WTC11 (cell line): ENCODE measurements at regions not wholly inside any gene's neighbourhood (a gene's known extent, or its start where the extent isn't known, plus 50 kb on each side); places are given as distances from the start of the nearest gene placed in this dataset.
"Not testable (repeated sequence)": the region's sequence is repeated elsewhere in the genome, so short reads cannot be mapped to it uniquely, and the experiment has no call there.

Experiments used
- ATAC-seq: fragments of 200-7000 bp; cut with Tn5 transposase; 2 replicates; pipeline ENCODE4 v1.10.0; 2021; ENCODE audit warnings: mild to moderate bottlenecking, moderate library complexity
- CTCF ChIA-PET: fragments of 300-600 bp; sonication (Branson Sonifier 250); formaldehyde crosslinking; loops from one replicate; lab custom pipeline; 2021; ENCODE audit warnings: antibody characterized with exemption; lab: Charles Lee
- POLR2A ChIA-PET: fragments of 350-600 bp; sonication (Branson Sonifier 250); formaldehyde crosslinking; loops from one replicate; lab custom pipeline; 2021; ENCODE audit warnings: antibody characterized with exemption; lab: Charles Lee
- DNase-seq: peaks from one replicate; pipeline ENCODE4 v3.0.0; 2021; ENCODE audit warnings: low spot score
- H3K27ac Mint-ChIP-seq: 2 replicates; pipeline ENCODE4 v1.8.0; 2021; ENCODE audit warnings: mixed read lengths
- H3K27me3 Mint-ChIP-seq: 2 replicates; pipeline ENCODE4 v1.8.0; 2021; ENCODE audit warnings: low read depth, mild to moderate bottlenecking, moderate library complexity, mixed read lengths
- H3K36me3 Mint-ChIP-seq: 2 replicates; pipeline ENCODE4 v1.8.0; 2021; ENCODE audit warnings: mixed read lengths
- H3K4me1 Mint-ChIP-seq: 2 replicates; pipeline ENCODE4 v1.8.0; 2022; ENCODE audit warnings: mixed read lengths
- H3K4me3 Mint-ChIP-seq: 2 replicates; pipeline ENCODE4 v1.8.0; 2021; ENCODE audit warnings: mild to moderate bottlenecking, moderate library complexity, mixed read lengths
- H3K9me3 Mint-ChIP-seq: 2 replicates; pipeline ENCODE4 v1.8.0; 2021; ENCODE audit warnings: mixed read lengths
- CREM ChIP-seq: sonication (generic); formaldehyde crosslinking; IDR thresholded peaks from 2 replicates; pipeline ENCODE4 v1.8.1; 2022; ENCODE audit warnings: mild to moderate bottlenecking, missing genetic modification reagents, moderate library complexity
- ETV6 ChIP-seq: sonication (generic); formaldehyde crosslinking; IDR thresholded peaks from 2 replicates; pipeline ENCODE4 v1.8.1; 2022; ENCODE audit warnings: mild to moderate bottlenecking, missing genetic modification reagents
- FOXP1 ChIP-seq: sonication (generic); formaldehyde crosslinking; IDR thresholded peaks from 2 replicates; pipeline ENCODE4 v1.8.0; 2022; ENCODE audit warnings: missing genetic modification reagents, mild to moderate bottlenecking, moderate library complexity, borderline replicate concordance
- GRHL2 ChIP-seq: fragments of 250-450 bp; sonication (Bioruptor Pico); IDR thresholded peaks from 2 replicates; pipeline ENCODE4 v1.8.0; 2022; ENCODE audit warnings: mild to moderate bottlenecking, moderate library complexity; ENCODE audit not compliant: insufficient replicate concordance, severe bottlenecking
- JUN ChIP-seq: sonication (generic); formaldehyde crosslinking; IDR thresholded peaks from 2 replicates; pipeline ENCODE4 v1.8.0; 2023; ENCODE audit warnings: mild to moderate bottlenecking, missing genetic modification reagents
- OVOL2 ChIP-seq: fragments of 250-450 bp; sonication (Bioruptor Pico); IDR thresholded peaks from 2 replicates; pipeline ENCODE4 v1.9.0; 2021; ENCODE audit warnings: mild to moderate bottlenecking, borderline replicate concordance
- RELA ChIP-seq: sonication (generic); formaldehyde crosslinking; IDR thresholded peaks from 2 replicates; pipeline ENCODE4 v1.8.1; 2022; ENCODE audit warnings: missing genetic modification reagents, mild to moderate bottlenecking, borderline replicate concordance
- TEAD4 ChIP-seq: sonication (generic); formaldehyde crosslinking; IDR thresholded peaks from 2 replicates; pipeline ENCODE4 v1.8.0; 2022; ENCODE audit warnings: mild to moderate bottlenecking, missing genetic modification reagents
- TP53 ChIP-seq: sonication (generic); formaldehyde crosslinking; IDR thresholded peaks from 2 replicates; pipeline ENCODE4 v1.8.1; 2023; ENCODE audit warnings: mild to moderate bottlenecking, missing genetic modification reagents
- ZNF138 ChIP-seq: sonication (generic); formaldehyde crosslinking; conservative IDR thresholded peaks from 2 replicates; pipeline ENCODE4 v1.8.1; 2022; ENCODE audit warnings: mild to moderate bottlenecking, moderate library complexity, missing genetic modification reagents
- ZNF219 ChIP-seq: sonication (generic); formaldehyde crosslinking; IDR thresholded peaks from 2 replicates; pipeline ENCODE4 v1.8.0; 2023; ENCODE audit warnings: missing genetic modification reagents, mild to moderate bottlenecking, borderline replicate concordance
- ZNF317 ChIP-seq: sonication (generic); formaldehyde crosslinking; IDR thresholded peaks from 2 replicates; pipeline ENCODE4 v1.8.1; 2023; ENCODE audit warnings: low read depth, mild to moderate bottlenecking, moderate library complexity, missing genetic modification reagents, borderline replicate concordance
- ZNF416 ChIP-seq: fragments of 250-450 bp; sonication (Bioruptor Pico); IDR thresholded peaks from 2 replicates; pipeline ENCODE4 v1.9.0; 2021; ENCODE audit warnings: mild to moderate bottlenecking, inconsistent platforms
- TF ChIP-seq, protein P1 (sequence below): sonication (generic); formaldehyde crosslinking; IDR thresholded peaks from 2 replicates; pipeline ENCODE4 v1.8.1; 2023; ENCODE audit warnings: mild to moderate bottlenecking, moderate library complexity, missing genetic modification reagents
- TF ChIP-seq, protein P2 (sequence below): fragments of 250-450 bp; sonication (Bioruptor Pico); IDR thresholded peaks from 2 replicates; pipeline ENCODE4 v1.9.0; 2021; ENCODE audit warnings: mild to moderate bottlenecking, borderline replicate concordance
- TF ChIP-seq, protein P3 (sequence below): sonication (generic); formaldehyde crosslinking; IDR thresholded peaks from 2 replicates; pipeline ENCODE4 v1.8.0; 2022; ENCODE audit warnings: mild to moderate bottlenecking, missing genetic modification reagents
- TF ChIP-seq, protein P4 (sequence below): sonication (generic); formaldehyde crosslinking; IDR thresholded peaks from 2 replicates; pipeline ENCODE4 v1.8.0; 2023; ENCODE audit warnings: missing genetic modification reagents
- TF ChIP-seq, protein P5 (sequence below): fragments of 250-450 bp; sonication (Bioruptor Pico); IDR thresholded peaks from 2 replicates; pipeline ENCODE4 v1.9.0; 2021; ENCODE audit warnings: moderate library complexity, mild to moderate bottlenecking, inconsistent platforms, borderline replicate concordance
- TF ChIP-seq, protein P6 (sequence below): sonication (generic); formaldehyde crosslinking; IDR thresholded peaks from 2 replicates; pipeline ENCODE4 v1.8.1; 2022; ENCODE audit warnings: missing genetic modification reagents, borderline replicate concordance

DNA sequence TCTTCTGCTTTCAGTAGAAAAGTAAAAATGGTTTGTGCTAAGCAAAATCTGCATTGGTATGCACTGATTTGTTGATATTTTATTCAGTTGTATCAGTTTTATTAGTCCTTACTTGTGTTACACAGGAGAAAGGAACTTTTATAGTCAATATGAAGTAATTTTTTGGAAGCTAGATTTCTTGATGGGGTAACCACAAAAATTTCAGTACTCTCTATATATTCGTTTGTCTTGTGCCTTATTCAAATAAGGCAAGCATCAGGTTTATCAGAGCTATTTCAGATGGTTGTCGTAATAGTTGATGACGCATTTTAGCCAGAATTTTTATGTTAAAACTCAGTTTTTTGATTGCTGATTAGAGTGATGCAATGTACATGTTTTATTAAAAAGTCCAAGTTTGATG, 50.7 kb upstream of the NIPA1 start:
- Mint-ChIP-seq H3K27ac (no peak overlapping the region), H3K36me3 (no peaks in the 10 kb centered on the region), H3K9me3 (no peaks in the 10 kb centered on the region), H3K4me3 (no peak overlapping the region), H3K4me1 (peaks cover 12% of the 10 kb centered on the region), H3K27me3 (no peaks in the 10 kb centered on the region; the same call in 1 of the 2 replicates)
- POLR2A ChIA-PET: no interaction called here
- no peak for DNase-seq
- CTCF ChIA-PET: no interaction called here
- no peak for TF ChIP-seq ZNF416 (CRISPR knock-in tag)
- TF ChIP-seq GRHL2 (CRISPR knock-in tag): no peak
- TF ChIP-seq, protein P1, sequence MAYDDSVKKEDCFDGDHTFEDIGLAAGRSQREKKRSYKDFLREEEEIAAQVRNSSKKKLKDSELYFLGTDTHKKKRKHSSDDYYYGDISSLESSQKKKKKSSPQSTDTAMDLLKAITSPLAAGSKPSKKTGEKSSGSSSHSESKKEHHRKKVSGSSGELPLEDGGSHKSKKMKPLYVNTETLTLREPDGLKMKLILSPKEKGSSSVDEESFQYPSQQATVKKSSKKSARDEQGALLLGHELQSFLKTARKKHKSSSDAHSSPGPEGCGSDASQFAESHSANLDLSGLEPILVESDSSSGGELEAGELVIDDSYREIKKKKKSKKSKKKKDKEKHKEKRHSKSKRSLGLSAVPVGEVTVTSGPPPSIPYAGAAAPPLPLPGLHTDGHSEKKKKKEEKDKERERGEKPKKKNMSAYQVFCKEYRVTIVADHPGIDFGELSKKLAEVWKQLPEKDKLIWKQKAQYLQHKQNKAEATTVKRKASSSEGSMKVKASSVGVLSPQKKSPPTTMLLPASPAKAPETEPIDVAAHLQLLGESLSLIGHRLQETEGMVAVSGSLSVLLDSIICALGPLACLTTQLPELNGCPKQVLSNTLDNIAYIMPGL (CRISPR knock-in tag): no peak
- no peak for TF ChIP-seq FOXP1 (CRISPR knock-in tag)
- no peak for TF ChIP-seq CREM (CRISPR knock-in tag)
- TF ChIP-seq, protein P2, sequence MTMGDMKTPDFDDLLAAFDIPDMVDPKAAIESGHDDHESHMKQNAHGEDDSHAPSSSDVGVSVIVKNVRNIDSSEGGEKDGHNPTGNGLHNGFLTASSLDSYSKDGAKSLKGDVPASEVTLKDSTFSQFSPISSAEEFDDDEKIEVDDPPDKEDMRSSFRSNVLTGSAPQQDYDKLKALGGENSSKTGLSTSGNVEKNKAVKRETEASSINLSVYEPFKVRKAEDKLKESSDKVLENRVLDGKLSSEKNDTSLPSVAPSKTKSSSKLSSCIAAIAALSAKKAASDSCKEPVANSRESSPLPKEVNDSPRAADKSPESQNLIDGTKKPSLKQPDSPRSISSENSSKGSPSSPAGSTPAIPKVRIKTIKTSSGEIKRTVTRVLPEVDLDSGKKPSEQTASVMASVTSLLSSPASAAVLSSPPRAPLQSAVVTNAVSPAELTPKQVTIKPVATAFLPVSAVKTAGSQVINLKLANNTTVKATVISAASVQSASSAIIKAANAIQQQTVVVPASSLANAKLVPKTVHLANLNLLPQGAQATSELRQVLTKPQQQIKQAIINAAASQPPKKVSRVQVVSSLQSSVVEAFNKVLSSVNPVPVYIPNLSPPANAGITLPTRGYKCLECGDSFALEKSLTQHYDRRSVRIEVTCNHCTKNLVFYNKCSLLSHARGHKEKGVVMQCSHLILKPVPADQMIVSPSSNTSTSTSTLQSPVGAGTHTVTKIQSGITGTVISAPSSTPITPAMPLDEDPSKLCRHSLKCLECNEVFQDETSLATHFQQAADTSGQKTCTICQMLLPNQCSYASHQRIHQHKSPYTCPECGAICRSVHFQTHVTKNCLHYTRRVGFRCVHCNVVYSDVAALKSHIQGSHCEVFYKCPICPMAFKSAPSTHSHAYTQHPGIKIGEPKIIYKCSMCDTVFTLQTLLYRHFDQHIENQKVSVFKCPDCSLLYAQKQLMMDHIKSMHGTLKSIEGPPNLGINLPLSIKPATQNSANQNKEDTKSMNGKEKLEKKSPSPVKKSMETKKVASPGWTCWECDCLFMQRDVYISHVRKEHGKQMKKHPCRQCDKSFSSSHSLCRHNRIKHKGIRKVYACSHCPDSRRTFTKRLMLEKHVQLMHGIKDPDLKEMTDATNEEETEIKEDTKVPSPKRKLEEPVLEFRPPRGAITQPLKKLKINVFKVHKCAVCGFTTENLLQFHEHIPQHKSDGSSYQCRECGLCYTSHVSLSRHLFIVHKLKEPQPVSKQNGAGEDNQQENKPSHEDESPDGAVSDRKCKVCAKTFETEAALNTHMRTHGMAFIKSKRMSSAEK (CRISPR knock-in tag): no peak
- TF ChIP-seq RELA (CRISPR knock-in tag): no peak
- no peak for TF ChIP-seq ZNF138 (CRISPR knock-in tag)
- no peak for TF ChIP-seq TP53
- TF ChIP-seq, protein P3, sequence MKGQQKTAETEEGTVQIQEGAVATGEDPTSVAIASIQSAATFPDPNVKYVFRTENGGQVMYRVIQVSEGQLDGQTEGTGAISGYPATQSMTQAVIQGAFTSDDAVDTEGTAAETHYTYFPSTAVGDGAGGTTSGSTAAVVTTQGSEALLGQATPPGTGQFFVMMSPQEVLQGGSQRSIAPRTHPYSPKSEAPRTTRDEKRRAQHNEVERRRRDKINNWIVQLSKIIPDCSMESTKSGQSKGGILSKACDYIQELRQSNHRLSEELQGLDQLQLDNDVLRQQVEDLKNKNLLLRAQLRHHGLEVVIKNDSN: no peak
- TF ChIP-seq, protein P4, sequence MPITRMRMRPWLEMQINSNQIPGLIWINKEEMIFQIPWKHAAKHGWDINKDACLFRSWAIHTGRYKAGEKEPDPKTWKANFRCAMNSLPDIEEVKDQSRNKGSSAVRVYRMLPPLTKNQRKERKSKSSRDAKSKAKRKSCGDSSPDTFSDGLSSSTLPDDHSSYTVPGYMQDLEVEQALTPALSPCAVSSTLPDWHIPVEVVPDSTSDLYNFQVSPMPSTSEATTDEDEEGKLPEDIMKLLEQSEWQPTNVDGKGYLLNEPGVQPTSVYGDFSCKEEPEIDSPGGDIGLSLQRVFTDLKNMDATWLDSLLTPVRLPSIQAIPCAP (CRISPR knock-in tag): no peak
- TF ChIP-seq, protein P5, sequence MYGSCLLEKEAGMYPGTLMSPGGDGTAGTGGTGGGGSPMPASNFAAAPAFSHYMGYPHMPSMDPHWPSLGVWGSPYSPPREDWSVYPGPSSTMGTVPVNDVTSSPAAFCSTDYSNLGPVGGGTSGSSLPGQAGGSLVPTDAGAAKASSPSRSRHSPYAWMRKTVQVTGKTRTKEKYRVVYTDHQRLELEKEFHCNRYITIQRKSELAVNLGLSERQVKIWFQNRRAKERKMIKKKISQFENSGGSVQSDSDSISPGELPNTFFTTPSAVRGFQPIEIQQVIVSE (CRISPR knock-in tag): no peak
- TF ChIP-seq JUN: no peak
- TF ChIP-seq TEAD4 (CRISPR knock-in tag): no peak
- TF ChIP-seq OVOL2 (CRISPR knock-in tag): no peak
- TF ChIP-seq ZNF317 (CRISPR knock-in tag): no peak
- no peak for TF ChIP-seq ZNF219 (CRISPR knock-in tag)
- TF ChIP-seq, protein P6, sequence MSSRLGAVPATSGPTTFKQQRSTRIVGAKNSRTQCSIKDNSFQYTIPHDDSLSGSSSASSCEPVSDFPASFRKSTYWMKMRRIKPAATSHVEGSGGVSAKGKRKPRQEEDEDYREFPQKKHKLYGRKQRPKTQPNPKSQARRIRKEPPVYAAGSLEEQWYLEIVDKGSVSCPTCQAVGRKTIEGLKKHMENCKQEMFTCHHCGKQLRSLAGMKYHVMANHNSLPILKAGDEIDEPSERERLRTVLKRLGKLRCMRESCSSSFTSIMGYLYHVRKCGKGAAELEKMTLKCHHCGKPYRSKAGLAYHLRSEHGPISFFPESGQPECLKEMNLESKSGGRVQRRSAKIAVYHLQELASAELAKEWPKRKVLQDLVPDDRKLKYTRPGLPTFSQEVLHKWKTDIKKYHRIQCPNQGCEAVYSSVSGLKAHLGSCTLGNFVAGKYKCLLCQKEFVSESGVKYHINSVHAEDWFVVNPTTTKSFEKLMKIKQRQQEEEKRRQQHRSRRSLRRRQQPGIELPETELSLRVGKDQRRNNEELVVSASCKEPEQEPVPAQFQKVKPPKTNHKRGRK (CRISPR knock-in tag): no peak
- TF ChIP-seq ETV6 (CRISPR knock-in tag): no peak
- ATAC-seq: no peak

DNA sequence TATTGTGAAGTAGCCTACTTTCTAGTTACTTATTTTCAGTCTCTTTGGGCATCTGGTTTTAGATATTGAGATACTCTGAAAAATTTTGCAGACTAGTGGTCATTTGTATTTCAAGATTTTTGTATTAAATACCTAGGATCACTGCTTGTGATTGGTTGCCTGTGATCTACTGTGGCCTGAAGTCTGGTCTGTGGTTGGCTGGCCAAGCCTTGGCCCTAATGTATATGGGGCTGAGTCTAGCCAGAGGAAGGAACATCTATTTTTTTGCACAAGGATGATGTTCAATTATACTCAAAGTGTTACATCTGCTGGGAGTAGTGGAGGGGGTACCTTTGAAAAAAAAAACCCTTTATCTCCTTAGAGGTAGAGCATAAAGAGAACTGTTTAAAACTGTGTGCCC, 50.2 kb upstream of the NIPA1 start:
- CTCF ChIA-PET, H3K27ac Mint-ChIP-seq, POLR2A ChIA-PET: not testable (repeated sequence)

More for the DNA sequence above, 50.2 kb upstream of the NIPA1 start:
- not testable (repeated sequence) for H3K36me3 Mint-ChIP-seq, H3K9me3 Mint-ChIP-seq, H3K4me3 Mint-ChIP-seq, ATAC-seq, H3K27me3 Mint-ChIP-seq, DNase-seq
- peaks cover 12% of the 10 kb centered on the region for H3K4me1 Mint-ChIP-seq
